Testis (tissue), 2 donors: ENCODE measurements at regions not wholly inside any gene's neighbourhood (a gene's known extent, or its start where the extent isn't known, plus 50 kb on each side); places are given as distances from the start of the nearest gene placed in this dataset.

Source experiments
- CTCF ChIP-seq, 3 experiments: fragments of 450-650 bp in 2 of 3; fragments of 200-600 bp in 1 of 3; sonication (generic) in 1 of 3; IDR thresholded peaks; one replicate each; pipeline ENCODE4 v1.5.1; 2016 to 2019; ENCODE audit warnings: antibody characterized with exemption in 3 of 3, mild to moderate bottlenecking in 2 of 3, moderate library complexity in 1 of 3
- POLR2A ChIP-seq: fragments of 450-650 bp; IDR thresholded peaks from one replicate; pipeline ENCODE4 v1.6.1; 2017; ENCODE audit warnings: antibody characterized with exemption, mild to moderate bottlenecking, moderate library complexity

DNA sequence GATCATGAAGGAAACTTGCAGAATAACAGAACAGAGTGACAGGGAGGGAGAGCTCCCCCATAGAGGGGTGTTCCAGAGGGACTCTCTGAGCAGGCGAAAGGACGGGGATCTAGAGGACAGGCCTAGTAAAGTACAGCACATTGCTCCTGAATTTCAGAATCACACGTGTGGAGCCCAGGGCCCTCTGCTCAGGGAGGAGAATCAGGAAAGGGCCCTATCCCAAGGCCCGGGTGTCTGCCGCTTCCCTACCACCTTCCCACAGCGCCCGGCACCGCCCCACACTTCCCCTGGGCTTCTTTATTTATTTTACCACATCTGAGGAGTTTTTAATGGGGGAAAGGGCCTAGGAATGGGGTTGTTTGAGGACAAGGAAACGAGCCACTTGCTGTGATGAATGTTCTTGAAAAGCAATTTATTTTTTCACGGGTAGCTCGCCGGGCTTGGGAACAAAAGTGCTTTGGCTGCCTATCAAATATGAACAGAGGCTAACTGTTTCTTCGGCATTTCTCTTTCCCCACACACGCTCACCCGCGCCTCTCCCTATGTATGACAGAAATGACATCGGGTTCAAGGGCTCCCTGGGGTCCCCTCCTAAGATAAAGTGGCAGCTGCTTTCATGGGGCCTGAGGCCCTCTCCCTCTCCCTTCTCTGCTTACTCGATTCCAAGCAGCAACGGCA is 79.3 kb upstream of the GLI2 start:
- no peak for TF ChIP-seq CTCF (IDR thresholded peaks at IDR 0.05)
- TF ChIP-seq POLR2A, result no peak
